ENCODE measurements at regions not wholly inside any gene's neighbourhood (a gene's known extent, or its start where the extent isn't known, plus 50 kb on each side); places are given as distances from the start of the nearest gene placed in this dataset.

DNA sequence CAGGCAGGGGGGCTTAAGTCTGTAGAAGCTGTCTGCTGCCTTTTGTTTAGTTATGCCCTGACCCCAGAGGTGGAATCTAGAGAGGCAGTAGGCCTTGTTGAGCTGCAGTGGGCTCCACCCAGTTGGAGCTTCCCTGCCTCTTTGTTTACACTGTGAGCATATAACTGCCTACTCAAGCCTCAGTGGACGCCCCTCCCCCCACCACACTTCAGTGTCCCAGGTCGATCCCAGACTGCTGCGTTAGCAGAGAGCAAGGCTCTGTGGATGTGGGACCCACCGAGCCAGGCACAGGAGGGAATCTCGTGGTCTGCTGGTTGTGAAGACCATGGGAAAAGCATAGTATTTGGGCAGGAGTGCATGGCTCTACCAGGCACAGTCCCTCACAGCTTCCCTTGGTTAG is 446.8 kb upstream of the RARB start:
- Histone ChIP-seq H2BK12ac (ENCODE audit: low read depth, low read length) (no peak overlapping the region), H3K4me3 (ENCODE audit: extremely low read depth in 1 of 4, insufficient read depth in 2 of 4, low read depth in 3 of 4, low read length in 4 of 4) (no peak overlapping the region), H2BK20ac (ENCODE audit: low read length) (no peak overlapping the region), H3K27me3 (replicated peaks in 1 of 4; ENCODE audit: control insufficient read depth in 3 of 4, extremely low read depth in 1 of 4, insufficient read depth in 3 of 4, low read length in 3 of 4) (no peaks in the 10 kb centered on the region), H3K9ac (replicated peaks in 1 of 4; ENCODE audit: extremely low read depth in 1 of 4, low read depth in 3 of 4, low read length in 3 of 4) (no peak overlapping the region), H4K20me1 (replicated peaks in 1 of 2; ENCODE audit: control insufficient read depth in 1 of 2, insufficient read depth in 2 of 2, low read length in 2 of 2) (no peaks in the 10 kb centered on the region), H3K79me1 (ENCODE audit: low read depth, low read length) (no peaks in the 10 kb centered on the region), H3K27ac (ENCODE audit: low read depth, low read length) (no peak overlapping the region), H4K91ac (replicated peaks; ENCODE audit: insufficient read length, low read length) (no peak overlapping the region), H3K36me3 (ENCODE audit: control insufficient read depth in 2 of 4, insufficient read depth in 4 of 4, low read length in 3 of 4) (no peaks in the 10 kb centered on the region), H4K5ac (ENCODE audit: insufficient read length, low read depth, low read length) (no peak overlapping the region), H3K23me2 (ENCODE audit: low read depth, low read length) (no peaks in the 10 kb centered on the region), H3K23ac (ENCODE audit: insufficient read length) (no peak overlapping the region), H2AK5ac (ENCODE audit: low read depth, low read length) (no peak overlapping the region), H2BK5ac (ENCODE audit: low read depth, low read length) (no peak overlapping the region), H3K18ac (ENCODE audit: extremely low read depth, low read length) (no peak overlapping the region), H2BK120ac (replicated peaks; ENCODE audit: low read depth, low read length) (no peak overlapping the region), H2AFZ (ENCODE audit: low read length) (no peak overlapping the region), H3K4me2 (ENCODE audit: insufficient read depth in 1 of 2, low read depth in 2 of 2, low read length in 2 of 2) (no peak overlapping the region), H3K14ac (ENCODE audit: insufficient read length) (no peak overlapping the region), H3K79me2 (ENCODE audit: control insufficient read depth in 1 of 2, insufficient read depth in 2 of 2, low read length in 2 of 2) (no peaks in the 10 kb centered on the region; a peak in 1 of 4 replicates), H2BK15ac (ENCODE audit: low read length) (no peak overlapping the region), H3K9me3 (ENCODE audit: insufficient read depth in 2 of 2, low read depth in 1 of 2, low read length in 1 of 2) (no peaks in the 10 kb centered on the region), H3K4me1 (replicated peaks in 1 of 4; ENCODE audit: control insufficient read depth in 3 of 4, insufficient read depth in 4 of 4, low read length in 3 of 4) (no peaks in the 10 kb centered on the region; a peak in 1 of 7 replicates), H4K8ac (ENCODE audit: extremely low read depth, insufficient read depth, low read length) (no peak overlapping the region), H3K56ac (replicated peaks; ENCODE audit: insufficient read length, low read depth, low read length) (no peak overlapping the region), H3K4ac (replicated peaks; ENCODE audit: insufficient read length, low read depth, low read length) (no peak overlapping the region)
- DNase-seq (ENCODE audit: low read depth in 1 of 2, low spot score in 2 of 2) (no peak), FAIRE-seq (no peak)
- ChIA-PET CTCF (ENCODE audit: partially characterized antibody) (interaction anchor here (1.6 kb wide), 1 partner anchor 9 kb away, joined by 3 read pairs; no protein-coding TSS in a partner anchor), POLR2A (ENCODE audit: partially characterized antibody) (interaction anchor here (0.6 kb wide), 1 partner anchor 525 kb away, joined by 3 read pairs; no protein-coding TSS in a partner anchor)
- 100% methylated on average over 5 of the region's 5 CpGs; no CpG with 5 or more reads in 1 of the 2 experiments for WGBS, 2 experiments (ENCODE audit: extremely low coverage in 1 of 2, insufficient coverage in 1 of 2, insufficient read length in 1 of 2, insufficient replicate concordance in 2 of 2, low coverage in 1 of 2, low lambda C conversion rate in 2 of 2, missing lambda C conversion rate in 1 of 2)
- TF ChIP-seq GTF2F1 (IDR thresholded peaks at IDR 0.05; ENCODE audit: borderline replicate concordance, low read depth, low read length), result no peak
- no peak for TF ChIP-seq SP2 (IDR thresholded peaks at IDR 0.05; ENCODE audit: low read length)
- TF ChIP-seq SP1 (IDR thresholded peaks at IDR 0.05; ENCODE audit: low read depth, low read length), result no peak
- no peak for TF ChIP-seq RFX5 (IDR thresholded peaks at IDR 0.05; ENCODE audit: borderline replicate concordance, low read depth, low read length)
- TF ChIP-seq EP300 (IDR thresholded peaks at IDR 0.05; ENCODE audit: borderline replicate concordance in 1 of 2, low read depth in 2 of 2, low read length in 2 of 2), result no peak
- TF ChIP-seq CBX5 (IDR thresholded peaks at IDR 0.05; ENCODE audit: low read depth, low read length), result no peak
- no peak for TF ChIP-seq RNF2 (IDR thresholded peaks at IDR 0.05; ENCODE audit: borderline replicate concordance, low read depth, low read length, missing control alignments, poor library complexity, severe bottlenecking)
- no peak for TF ChIP-seq EGR1 (IDR thresholded peaks at IDR 0.05; ENCODE audit: borderline replicate concordance, low read depth, low read length)
- no peak for TF ChIP-seq ZNF274 (IDR thresholded peaks at IDR 0.05; ENCODE audit: borderline replicate concordance, extremely low read depth, low read length)
- no peak for TF ChIP-seq EZH2 (IDR thresholded peaks at IDR 0.05; ENCODE audit: low read depth, low read length, severe bottlenecking)
- TF ChIP-seq RAD21 (IDR thresholded peaks at IDR 0.05 in 1 of 2, conservative IDR thresholded peaks at IDR 0.05 in 1 of 2; ENCODE audit: low read depth in 2 of 2, low read length in 2 of 2), result no peak
- no peak for TF ChIP-seq POU5F1 (IDR thresholded peaks at IDR 0.05; ENCODE audit: low read depth, low read length)
- TF ChIP-seq YY1 (IDR thresholded peaks at IDR 0.05; ENCODE audit: low read depth, low read length), result no peak
- no peak for TF ChIP-seq BRCA1 (IDR thresholded peaks at IDR 0.05; ENCODE audit: low read depth, low read length)

All from H1 (cell line).